NB4 (cell line): ENCODE measurements at regions not wholly inside any gene's neighbourhood (a gene's known extent, or its start where the extent isn't known, plus 50 kb on each side); places are given as distances from the start of the nearest gene placed in this dataset.

Experiments
- DNase-seq: peaks from one replicate; pipeline ENCODE4 v3.0.0; 2010; ENCODE audit warnings: low read depth
- H3K4me3 ChIP-seq: one replicate; pipeline ENCODE4 v1.5.1; 2011; ENCODE audit warnings: mild to moderate bottlenecking, low read depth, low read length, moderate library complexity
- CTCF ChIP-seq: IDR thresholded peaks from one replicate; pipeline ENCODE4 v1.5.1; 2012; ENCODE audit warnings: low read depth, low read length
- MAX ChIP-seq: IDR thresholded peaks from 2 replicates; pipeline ENCODE4 v1.6.1; 2011; ENCODE audit warnings: low read depth, low read length
- MYC ChIP-seq: IDR thresholded peaks from 2 replicates; pipeline ENCODE4 v1.6.1; 2011; ENCODE audit warnings: low read depth, low read length
- POLR2A ChIP-seq: IDR thresholded peaks from 2 replicates; pipeline ENCODE4 v1.6.1; 2011; ENCODE audit warnings: mild to moderate bottlenecking; ENCODE audit not compliant: insufficient read length; ENCODE audit errors: extremely low read depth

GRCh38 chr2:5250482-5250881 is 441.7 kb upstream of the SOX11 start:
- DNase-seq: no peak

GRCh38 chr2:5253263-5253662 is 438.9 kb upstream of the SOX11 start:
- TF ChIP-seq MAX (no peak), POLR2A (no peak), CTCF (no peak), MYC (no peak)
- no peak overlapping the region for H3K4me3 ChIP-seq
- DNase-seq: no peak

More at GRCh38 chr2:5250482-5250881, 441.7 kb upstream of the SOX11 start:
- H3K4me3 ChIP-seq: no peak overlapping the region
- TF ChIP-seq POLR2A (no peak), CTCF (no peak), MYC (no peak), MAX (no peak)

GRCh38 chr2:5254791-5255332 is 437.3 kb upstream of the SOX11 start:
- no peak for DNase-seq
- no peak overlapping the region for H3K4me3 ChIP-seq
- no peak for TF ChIP-seq MAX
- no peak for TF ChIP-seq POLR2A
- no peak for TF ChIP-seq MYC
- TF ChIP-seq CTCF: no peak

GRCh38 chr2:5263291-5263690 is 428.9 kb upstream of the SOX11 start:
- TF ChIP-seq MYC (no peak), POLR2A (no peak), CTCF (no peak), MAX (no peak)
- no peak for DNase-seq
- H3K4me3 ChIP-seq: no peak overlapping the region

GRCh38 chr2:5264361-5264760 is 427.8 kb upstream of the SOX11 start:
- DNase-seq: no peak
- no peak for TF ChIP-seq CTCF
- TF ChIP-seq MAX: no peak
- no peak overlapping the region for H3K4me3 ChIP-seq

GRCh38 chr2:5285061-5285460 is 407.1 kb upstream of the SOX11 start:
- TF ChIP-seq CTCF: no peak
- no peak for TF ChIP-seq MYC
- no peak for TF ChIP-seq POLR2A
- TF ChIP-seq MAX: no peak
- no peak for DNase-seq
- no peak overlapping the region for H3K4me3 ChIP-seq
